ENCODE measurements at regions not wholly inside any gene's neighbourhood (a gene's known extent, or its start where the extent isn't known, plus 50 kb on each side); places are given as distances from the start of the nearest gene placed in this dataset.
"Not testable (repeated sequence)": the region's sequence is repeated elsewhere in the genome, so short reads cannot be mapped to it uniquely, and the experiment has no call there.

- DNase-seq (ENCODE audit: low read depth in 2 of 2), result no peak
Observed at GRCh38 chr2:240240017-240240734, 99.7 kb upstream of the OTOS start.

- DNase-seq (ENCODE audit: low read depth in 2 of 2), result no peak
Observed at GRCh38 chr2:240240781-240241180, 100.3 kb upstream of the OTOS start.

GRCh38 chr2:240241572-240241971 is 101.1 kb upstream of the OTOS start:
- DNase-seq (ENCODE audit: low read depth in 2 of 2), result no peak

- DNase-seq (ENCODE audit: low read depth in 2 of 2), result not testable (repeated sequence)
Observed at GRCh38 chr2:240243049-240243448, 102.6 kb upstream of the OTOS start.

- no peak for DNase-seq (ENCODE audit: low read depth in 2 of 2)
Observed at GRCh38 chr2:240244543-240244942, 104.1 kb upstream of the OTOS start.

GRCh38 chr2:240245184-240245583 is 104.7 kb upstream of the OTOS start:
- no peak for DNase-seq (ENCODE audit: low read depth in 2 of 2)

GRCh38 chr2:240245706-240246105 is 105.2 kb upstream of the OTOS start:
- no peak for DNase-seq (ENCODE audit: low read depth in 2 of 2)

GRCh38 chr2:240246173-240246820 is 105.8 kb upstream of the OTOS start:
- DNase-seq (ENCODE audit: low read depth in 2 of 2), result no peak

- no peak for DNase-seq (ENCODE audit: low read depth in 2 of 2)
Observed at GRCh38 chr2:240247241-240247867, 106.9 kb upstream of the OTOS start.

- DNase-seq (ENCODE audit: low read depth in 2 of 2), result no peak
Observed at GRCh38 chr2:240247868-240248720, 107.6 kb upstream of the OTOS start.

- no peak for DNase-seq (ENCODE audit: low read depth in 2 of 2)
Observed at GRCh38 chr2:240248721-240249422, 108.4 kb upstream of the OTOS start.

- no peak for DNase-seq (ENCODE audit: low read depth in 2 of 2)
Observed at GRCh38 chr2:240249423-240250149, 109.1 kb upstream of the OTOS start.

- no peak for DNase-seq (ENCODE audit: low read depth in 2 of 2)
Observed at GRCh38 chr2:240250150-240250984, 109.9 kb upstream of the OTOS start.

GRCh38 chr2:240250985-240251847 is 110.8 kb upstream of the OTOS start:
- no peak for DNase-seq (ENCODE audit: low read depth in 2 of 2)

GRCh38 chr2:240251848-240252190 is 111.4 kb upstream of the OTOS start:
- DNase-seq (ENCODE audit: low read depth in 2 of 2), result no peak

- DNase-seq (ENCODE audit: low read depth in 2 of 2), result no peak
Observed at GRCh38 chr2:240252191-240252871, 111.9 kb upstream of the OTOS start.

GRCh38 chr2:240252872-240253511 is 112.5 kb upstream of the OTOS start:
- no peak for DNase-seq (ENCODE audit: low read depth in 2 of 2)

- no peak for DNase-seq (ENCODE audit: low read depth in 2 of 2)
Observed at GRCh38 chr2:240253583-240254145, 113.2 kb upstream of the OTOS start.
